Vagina (tissue), 2 donors: ENCODE measurements at regions not wholly inside any gene's neighbourhood (a gene's known extent, or its start where the extent isn't known, plus 50 kb on each side); places are given as distances from the start of the nearest gene placed in this dataset.
"Not testable (repeated sequence)": the region's sequence is repeated elsewhere in the genome, so short reads cannot be mapped to it uniquely, and the experiment has no call there.

Source experiments
- DNase-seq, 2 donors: peaks; one replicate each; pipeline ENCODE4 v3.0.0-alpha.2; 2017; ENCODE audit errors: extremely low spot score in 2 of 2
- H3K27ac ChIP-seq: fragments of 200-600 bp; sonication (generic); one replicate; pipeline ENCODE4 v1.5.1; 2019
- H3K27me3 ChIP-seq: fragments of 200-600 bp; sonication (generic); one replicate; pipeline ENCODE4 v1.5.1; 2019
- H3K36me3 ChIP-seq, 2 donors: fragments of 200-600 bp; sonication (generic); one replicate each; pipeline ENCODE4 v1.5.1; 2017 to 2019
- H3K4me1 ChIP-seq: fragments of 200-600 bp; sonication (generic); one replicate; pipeline ENCODE4 v1.5.1; 2019
- H3K4me3 ChIP-seq, 2 donors: fragments of 200-600 bp; sonication (generic); 1 replicate in 1 of 2; 2 replicates in 1 of 2; pipeline ENCODE4 v1.5.1; 2016 to 2019
- H3K9me3 ChIP-seq: fragments of 200-600 bp; sonication (generic); one replicate; pipeline ENCODE4 v1.5.1; 2019
- POLR2A ChIP-seq, 2 donors: fragments of 450-650 bp; IDR thresholded peaks; one replicate each; pipeline ENCODE4 v1.6.1; 2017; ENCODE audit warnings: antibody characterized with exemption in 2 of 2, mild to moderate bottlenecking in 2 of 2, moderate library complexity in 2 of 2
- POLR2AphosphoS5 ChIP-seq, 2 donors: sonication (generic); formaldehyde crosslinking; IDR thresholded peaks; one replicate each; pipeline ENCODE4 v1.9.0; 2017; ENCODE audit warnings: antibody characterized with exemption in 2 of 2, mild to moderate bottlenecking in 2 of 2, low read depth in 1 of 2; ENCODE audit not compliant: insufficient read depth in 1 of 2
- intact Hi-C: fragments of 100-400 bp; cut with DNase I; formaldehyde crosslinking; loops from one replicate; pipeline ENCODE4 v1.15.1; 2023
- TF ChIP-seq, protein P1 (sequence below), 3 experiments: fragments of 450-650 bp in 2 of 3; fragments of 200-600 bp in 1 of 3; sonication (generic) in 1 of 3; IDR thresholded peaks; one replicate each; pipeline ENCODE4 v1.5.1; 2017 to 2019; ENCODE audit warnings: antibody characterized with exemption in 3 of 3, mild to moderate bottlenecking in 2 of 3, moderate library complexity in 2 of 3

DNA sequence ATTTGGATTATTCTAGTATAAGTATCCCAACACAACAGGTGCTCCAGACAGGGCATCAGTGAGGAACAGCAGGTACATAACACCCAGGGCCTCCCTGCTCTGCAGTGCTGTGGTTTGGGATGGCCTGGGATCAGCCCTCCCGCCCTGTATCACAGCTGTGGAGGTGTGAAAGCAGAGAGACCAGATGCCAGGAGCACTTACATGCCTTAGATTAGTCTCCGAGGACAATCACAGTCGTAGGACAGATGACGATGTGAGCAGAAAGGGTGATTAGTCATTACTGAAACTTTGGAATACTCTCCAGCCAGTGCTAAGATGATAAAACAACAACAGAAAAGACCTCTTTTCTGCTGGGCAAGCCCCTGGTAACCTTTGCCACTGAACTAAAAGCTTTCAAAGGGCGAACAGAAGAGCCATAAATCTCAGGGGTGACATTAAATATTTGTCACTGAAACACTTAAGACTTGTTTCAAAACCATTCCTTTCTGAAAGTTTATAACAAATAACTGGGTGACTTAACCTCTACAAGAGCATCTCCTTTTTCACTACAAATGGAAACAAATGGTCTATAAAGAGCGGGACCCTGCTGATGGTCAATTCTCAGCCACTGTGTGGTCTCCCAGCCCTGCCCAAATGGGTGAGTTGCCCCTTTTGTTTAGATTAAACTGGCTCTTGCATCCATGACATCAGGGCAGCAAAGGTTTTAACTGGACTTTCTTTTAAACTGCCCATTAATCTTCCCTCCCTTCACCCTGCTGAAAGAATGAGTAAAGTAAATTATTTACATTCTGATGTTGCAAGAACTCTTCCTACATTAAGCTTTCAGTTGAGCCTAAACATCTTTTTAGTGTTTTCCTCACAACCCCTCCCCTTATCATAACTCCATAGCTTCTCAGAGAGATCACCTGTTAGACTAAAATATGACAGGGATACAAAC is 183.1 kb upstream of the COX10 start:
- no peak for DNase-seq
- no peaks in the 10 kb centered on the region for H3K27me3 ChIP-seq
- TF ChIP-seq, protein P1, sequence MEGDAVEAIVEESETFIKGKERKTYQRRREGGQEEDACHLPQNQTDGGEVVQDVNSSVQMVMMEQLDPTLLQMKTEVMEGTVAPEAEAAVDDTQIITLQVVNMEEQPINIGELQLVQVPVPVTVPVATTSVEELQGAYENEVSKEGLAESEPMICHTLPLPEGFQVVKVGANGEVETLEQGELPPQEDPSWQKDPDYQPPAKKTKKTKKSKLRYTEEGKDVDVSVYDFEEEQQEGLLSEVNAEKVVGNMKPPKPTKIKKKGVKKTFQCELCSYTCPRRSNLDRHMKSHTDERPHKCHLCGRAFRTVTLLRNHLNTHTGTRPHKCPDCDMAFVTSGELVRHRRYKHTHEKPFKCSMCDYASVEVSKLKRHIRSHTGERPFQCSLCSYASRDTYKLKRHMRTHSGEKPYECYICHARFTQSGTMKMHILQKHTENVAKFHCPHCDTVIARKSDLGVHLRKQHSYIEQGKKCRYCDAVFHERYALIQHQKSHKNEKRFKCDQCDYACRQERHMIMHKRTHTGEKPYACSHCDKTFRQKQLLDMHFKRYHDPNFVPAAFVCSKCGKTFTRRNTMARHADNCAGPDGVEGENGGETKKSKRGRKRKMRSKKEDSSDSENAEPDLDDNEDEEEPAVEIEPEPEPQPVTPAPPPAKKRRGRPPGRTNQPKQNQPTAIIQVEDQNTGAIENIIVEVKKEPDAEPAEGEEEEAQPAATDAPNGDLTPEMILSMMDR (IDR thresholded peaks at IDR 0.05), result no peak
- TF ChIP-seq POLR2A (IDR thresholded peaks at IDR 0.05) (no peak), POLR2AphosphoS5 (IDR thresholded peaks at IDR 0.05; ENCODE audit: insufficient read depth in 1 of 2, low read depth in 1 of 2) (no peak)
- H3K36me3 ChIP-seq, result no peaks in the 10 kb centered on the region
- no peak overlapping the region for H3K27ac ChIP-seq
- intact Hi-C loops, result no loop called here
- no peak overlapping the region for H3K4me3 ChIP-seq
- H3K9me3 ChIP-seq, result no peaks in the 10 kb centered on the region
- H3K4me1 ChIP-seq, result no peaks in the 10 kb centered on the region

DNA sequence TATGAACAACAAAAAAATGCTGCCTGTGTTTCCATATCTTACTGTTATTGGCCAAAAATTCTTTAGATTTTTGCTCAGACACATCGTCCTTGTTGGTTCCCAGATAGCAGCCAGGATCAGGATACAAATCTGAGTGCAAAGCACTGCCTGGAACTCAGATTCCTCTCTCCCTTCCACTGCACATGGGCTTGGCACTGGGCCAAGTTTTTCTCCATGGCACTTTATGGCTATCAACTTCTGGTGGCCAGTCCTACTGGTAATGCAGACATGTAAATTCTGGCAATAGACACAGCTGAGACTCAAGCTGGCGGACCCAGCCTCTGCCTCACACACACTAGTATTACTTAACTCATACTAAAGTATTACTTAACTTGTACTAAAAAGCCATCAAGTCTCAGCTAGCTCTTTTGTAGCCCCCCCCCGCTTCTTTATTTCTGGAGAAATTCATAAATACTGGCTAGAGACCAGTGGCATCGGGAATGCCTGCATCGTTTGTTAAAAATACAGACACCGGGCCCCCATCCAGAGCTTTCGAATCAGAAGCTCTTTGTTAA is 181.2 kb upstream of the COX10 start:
- Histone ChIP-seq H3K4me1 (no peaks in the 10 kb centered on the region), H3K27ac (no peak overlapping the region), H3K36me3 (no peaks in the 10 kb centered on the region), H3K4me3 (no peak overlapping the region), H3K9me3 (no peaks in the 10 kb centered on the region), H3K27me3 (no peaks in the 10 kb centered on the region)
- no peak for DNase-seq
- intact Hi-C loops, result no loop called here
- TF ChIP-seq, protein P1 (IDR thresholded peaks at IDR 0.05), result no peak
- TF ChIP-seq POLR2AphosphoS5 (IDR thresholded peaks at IDR 0.05; ENCODE audit: insufficient read depth in 1 of 2, low read depth in 1 of 2) (no peak), POLR2A (IDR thresholded peaks at IDR 0.05) (no peak)

DNA sequence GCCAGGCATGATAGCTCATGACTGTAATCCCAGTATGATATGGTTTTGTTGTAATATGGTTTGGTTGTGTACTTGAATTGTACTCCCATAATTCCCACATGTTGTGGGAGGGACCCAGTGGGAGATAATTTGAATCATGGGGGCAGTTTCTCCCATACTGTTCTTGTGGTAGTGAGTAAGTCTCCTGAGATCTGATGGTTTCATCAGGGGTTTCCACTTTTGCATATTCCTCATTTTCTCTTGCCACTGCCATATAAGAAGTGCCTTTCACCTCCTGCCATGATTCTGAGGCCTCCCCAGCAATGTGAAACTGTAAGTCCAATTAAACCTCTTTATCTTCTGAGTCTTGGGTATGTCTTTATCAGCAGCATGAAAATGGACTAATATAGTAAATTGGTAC is 160.3 kb upstream of the COX10 start:
- H3K4me1 ChIP-seq, H3K9me3 ChIP-seq, H3K27ac ChIP-seq, intact Hi-C loops, H3K27me3 ChIP-seq, H3K36me3 ChIP-seq, H3K4me3 ChIP-seq: not testable (repeated sequence)
- DNase-seq, result peak in 1 of 2 donors; percentile 25

DNA sequence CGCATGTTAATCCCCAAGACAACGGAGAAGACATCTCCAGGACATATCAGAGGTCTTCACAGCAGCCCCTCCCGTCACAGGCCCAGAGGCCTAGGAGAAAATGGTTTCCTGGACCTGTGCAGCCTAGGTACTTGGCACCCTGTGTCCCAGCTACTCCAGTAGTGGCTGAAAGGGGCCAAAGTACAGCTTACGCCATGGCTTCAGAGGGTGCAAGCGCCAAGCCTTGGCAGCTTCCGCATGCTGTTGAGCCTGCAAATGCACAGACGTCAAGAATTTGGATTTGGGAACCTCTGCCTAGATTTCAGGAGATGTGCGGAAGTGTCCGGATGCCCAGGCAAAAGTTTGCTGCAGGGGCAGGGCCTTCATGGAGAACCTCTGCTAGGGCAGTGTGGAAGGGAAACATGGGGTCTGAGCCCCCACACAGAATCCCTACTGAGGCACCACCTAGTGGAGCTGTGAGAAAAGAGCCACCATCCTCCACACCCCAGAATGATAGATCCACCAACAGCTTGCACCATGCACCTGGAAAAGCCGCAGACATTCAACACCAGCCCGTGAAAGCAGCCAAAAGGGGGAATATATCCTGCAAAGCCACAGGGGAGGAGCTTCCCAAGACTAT is 159.3 kb upstream of the COX10 start:
- DNase-seq, result peak in 1 of 2 donors; percentile 56
- Histone ChIP-seq H3K4me1 (no peaks in the 10 kb centered on the region), H3K27me3 (no peaks in the 10 kb centered on the region), H3K9me3 (no peaks in the 10 kb centered on the region), H3K27ac (no peak overlapping the region), H3K4me3 (no peak overlapping the region), H3K36me3 (no peaks in the 10 kb centered on the region)
- intact Hi-C loops, result no loop called here
- TF ChIP-seq POLR2A (IDR thresholded peaks at IDR 0.05), result no peak

DNA sequence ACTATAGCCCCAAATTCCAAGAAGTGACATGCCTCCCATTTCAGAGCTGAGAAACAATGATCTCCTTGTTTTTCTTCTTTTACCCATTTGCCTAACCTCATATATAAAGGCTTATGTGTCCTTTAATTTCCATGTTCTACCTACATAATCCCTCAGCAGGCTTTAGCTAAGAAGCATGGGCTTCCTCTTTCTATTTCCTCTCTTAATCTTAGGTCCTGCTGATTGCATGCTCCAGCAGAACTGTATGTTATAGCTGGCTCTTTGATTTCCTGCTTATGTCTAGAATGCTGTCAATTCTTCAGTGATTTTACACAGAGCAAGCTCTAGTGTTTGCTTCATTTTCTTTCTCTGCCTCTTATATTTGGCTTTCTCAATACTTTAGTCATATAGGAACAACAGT is 151.7 kb upstream of the COX10 start:
- Histone ChIP-seq H3K4me1 (no peaks in the 10 kb centered on the region), H3K4me3 (no peak overlapping the region), H3K9me3 (no peaks in the 10 kb centered on the region), H3K27ac (no peak overlapping the region), H3K36me3 (no peaks in the 10 kb centered on the region), H3K27me3 (no peaks in the 10 kb centered on the region)
- TF ChIP-seq POLR2A (IDR thresholded peaks at IDR 0.05) (no peak), POLR2AphosphoS5 (IDR thresholded peaks at IDR 0.05; ENCODE audit: insufficient read depth in 1 of 2, low read depth in 1 of 2) (no peak)
- TF ChIP-seq, protein P1 (IDR thresholded peaks at IDR 0.05), result no peak
- DNase-seq, result no peak
- intact Hi-C loops, result no loop called here

DNA sequence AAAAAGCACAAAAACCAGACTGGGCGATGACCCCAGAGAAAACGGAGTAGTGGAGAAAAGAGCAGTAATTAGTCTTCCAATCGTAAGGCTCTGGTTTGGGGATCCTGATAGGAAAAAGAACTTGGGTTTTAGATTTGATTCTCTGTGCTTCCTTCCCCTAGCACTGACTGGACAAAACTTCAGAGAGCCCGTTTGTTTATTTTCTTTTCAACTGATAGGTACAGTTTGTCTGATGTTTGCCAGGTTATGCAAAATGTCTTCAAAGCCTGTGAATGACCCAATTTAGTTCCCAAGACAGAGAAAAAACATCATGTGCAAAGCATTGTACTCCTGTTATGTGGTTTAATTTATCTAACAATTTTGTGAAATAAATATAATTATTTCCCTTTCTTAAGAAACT is 151.1 kb upstream of the COX10 start:
- TF ChIP-seq, protein P1 (IDR thresholded peaks at IDR 0.05), result no peak
- no peak for TF ChIP-seq POLR2A (IDR thresholded peaks at IDR 0.05)
- TF ChIP-seq POLR2AphosphoS5 (IDR thresholded peaks at IDR 0.05; ENCODE audit: insufficient read depth in 1 of 2, low read depth in 1 of 2), result no peak
- no peaks in the 10 kb centered on the region for H3K9me3 ChIP-seq
- H3K36me3 ChIP-seq, result no peaks in the 10 kb centered on the region
- no peak for DNase-seq
- intact Hi-C loops, result no loop called here
- no peak overlapping the region for H3K4me3 ChIP-seq
- no peaks in the 10 kb centered on the region for H3K4me1 ChIP-seq
- H3K27me3 ChIP-seq, result no peaks in the 10 kb centered on the region
- H3K27ac ChIP-seq, result no peak overlapping the region
